Astrocyte of the spinal cord (primary cell): ENCODE measurements at regions not wholly inside any gene's neighbourhood (a gene's known extent, or its start where the extent isn't known, plus 50 kb on each side); places are given as distances from the start of the nearest gene placed in this dataset.
A peak's percentile ranks its signal among the peaks of the same experiment; 100 is the strongest.

ENCODE experiments used
- DNase-seq: peaks from one replicate; pipeline ENCODE4 v3.0.0; 2011; ENCODE audit warnings: low read depth, low spot score
- H3K4me3 ChIP-seq: 2 replicates; pipeline ENCODE4 v1.5.1; 2011; ENCODE audit warnings: low read depth, mild to moderate bottlenecking, low read length, moderate library complexity
- CTCF ChIP-seq: IDR thresholded peaks from 2 replicates; pipeline ENCODE4 v1.5.1; 2012; ENCODE audit warnings: low read depth, mild to moderate bottlenecking, low read length, inconsistent platforms
- in situ Hi-C: cut with HindIII; loops from 2 replicates; pipeline ENCODE4 v1.10.0; 2017; ENCODE audit warnings: low sequenced_read_pairs

- in situ Hi-C loops: no loop called here
- no peak for TF ChIP-seq CTCF
- peak; percentile 75 for DNase-seq
- H3K4me3 ChIP-seq: no peak overlapping the region
Observed at GRCh38 chr13:107461751-107462150, 753.6 kb downstream of the LIG4 start.

- TF ChIP-seq CTCF: no peak
- in situ Hi-C loops: no loop called here
- H3K4me3 ChIP-seq: no peak overlapping the region
- peak; percentile 88 for DNase-seq
Observed at GRCh38 chr13:107459430-107459829, 755.9 kb downstream of the LIG4 start.

GRCh38 chr13:107458269-107458668 is 757.1 kb downstream of the LIG4 start:
- in situ Hi-C loops: no loop called here
- H3K4me3 ChIP-seq: no peak overlapping the region
- TF ChIP-seq CTCF: no peak
- DNase-seq: no peak

GRCh38 chr13:107457686-107458085 is 757.6 kb downstream of the LIG4 start:
- no peak for TF ChIP-seq CTCF
- in situ Hi-C loops: no loop called here
- no peak for DNase-seq
- no peak overlapping the region for H3K4me3 ChIP-seq

GRCh38 chr13:107456431-107456830 is 758.9 kb downstream of the LIG4 start:
- in situ Hi-C loops: no loop called here
- no peak overlapping the region for H3K4me3 ChIP-seq
- TF ChIP-seq CTCF: no peak
- DNase-seq: no peak

- no peak overlapping the region for H3K4me3 ChIP-seq
- no peak for TF ChIP-seq CTCF
- DNase-seq: no peak
- in situ Hi-C loops: no loop called here
Observed at GRCh38 chr13:107452833-107453232, 762.5 kb downstream of the LIG4 start.

GRCh38 chr13:107450931-107451330 is 764.4 kb downstream of the LIG4 start:
- TF ChIP-seq CTCF: no peak
- no peak overlapping the region for H3K4me3 ChIP-seq
- DNase-seq: peak; percentile 99
- in situ Hi-C loops: no loop called here
